Activated CD8-positive, alpha-beta memory T cell treated with anti-CD3 and anti-CD28 coated beads for 4 hours (primary cell): ENCODE measurements at regions not wholly inside any gene's neighbourhood (a gene's known extent, or its start where the extent isn't known, plus 50 kb on each side); places are given as distances from the start of the nearest gene placed in this dataset.
"Not testable (repeated sequence)": the region's sequence is repeated elsewhere in the genome, so short reads cannot be mapped to it uniquely, and the experiment has no call there.

ENCODE experiments used
- DNase-seq, 2 donors: peaks; one replicate each; pipeline ENCODE4 v3.0.0-alpha.2; 2020; ENCODE audit warnings: low read depth in 2 of 2

DNA sequence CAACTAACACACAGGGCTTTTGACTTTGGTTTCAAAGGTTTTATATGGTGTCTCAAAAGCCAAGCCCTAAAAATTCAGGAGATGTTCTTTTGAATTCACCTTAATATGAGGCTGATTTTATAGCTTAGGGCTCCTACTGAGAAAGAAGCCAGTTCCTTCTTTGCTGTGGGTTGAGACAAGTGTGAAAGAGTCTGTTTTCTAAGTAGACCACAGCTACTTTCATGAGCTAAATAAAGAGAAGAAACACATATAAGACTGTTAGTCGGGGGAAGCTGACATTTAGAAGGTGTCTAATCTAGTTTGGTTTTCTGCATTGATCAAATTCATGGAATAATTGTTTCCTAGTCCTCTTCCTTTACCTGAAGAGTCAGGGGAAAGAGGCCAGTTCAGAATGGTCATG, 332.1 kb upstream of the CELF2 start:
- no peak for DNase-seq

DNA sequence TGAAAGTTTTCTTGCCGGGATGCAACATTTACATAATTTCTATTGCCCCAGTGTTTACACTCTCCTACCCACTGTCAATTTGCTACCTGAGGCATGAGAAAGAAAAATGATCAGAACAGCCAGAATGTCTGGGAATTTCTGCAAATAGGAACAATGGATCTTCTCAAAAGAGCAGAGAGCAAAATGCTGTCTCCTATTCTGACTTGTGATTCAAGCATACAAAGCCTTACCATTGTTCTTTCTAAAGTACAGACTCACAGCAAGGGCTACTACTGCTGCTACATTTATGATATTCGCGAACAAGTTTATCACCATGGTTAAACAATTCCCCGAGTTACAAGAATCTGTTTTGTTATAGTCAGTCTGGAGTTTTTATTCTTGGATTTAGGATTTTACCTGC, 329.9 kb upstream of the CELF2 start:
- no peak for DNase-seq

DNA sequence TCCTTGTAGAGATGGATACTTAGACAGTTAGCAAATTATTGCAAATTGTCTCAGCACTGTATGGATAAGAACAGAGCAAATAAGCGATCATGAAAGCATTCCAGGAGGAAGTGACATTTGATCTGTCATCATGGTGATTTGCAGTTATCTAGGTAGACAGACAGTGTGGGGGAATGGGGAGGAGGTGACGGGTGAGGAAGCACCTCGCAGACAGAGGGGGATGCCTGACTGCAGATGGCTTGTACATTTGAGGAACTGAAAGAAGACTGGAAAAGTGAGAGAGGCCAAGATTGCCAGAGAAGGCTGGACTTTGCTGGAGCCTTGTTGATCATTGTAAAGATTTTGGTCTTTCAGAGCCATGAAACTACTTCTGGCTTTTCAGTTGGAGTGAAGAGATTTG, 318.2 kb upstream of the CELF2 start:
- no peak for DNase-seq

DNA sequence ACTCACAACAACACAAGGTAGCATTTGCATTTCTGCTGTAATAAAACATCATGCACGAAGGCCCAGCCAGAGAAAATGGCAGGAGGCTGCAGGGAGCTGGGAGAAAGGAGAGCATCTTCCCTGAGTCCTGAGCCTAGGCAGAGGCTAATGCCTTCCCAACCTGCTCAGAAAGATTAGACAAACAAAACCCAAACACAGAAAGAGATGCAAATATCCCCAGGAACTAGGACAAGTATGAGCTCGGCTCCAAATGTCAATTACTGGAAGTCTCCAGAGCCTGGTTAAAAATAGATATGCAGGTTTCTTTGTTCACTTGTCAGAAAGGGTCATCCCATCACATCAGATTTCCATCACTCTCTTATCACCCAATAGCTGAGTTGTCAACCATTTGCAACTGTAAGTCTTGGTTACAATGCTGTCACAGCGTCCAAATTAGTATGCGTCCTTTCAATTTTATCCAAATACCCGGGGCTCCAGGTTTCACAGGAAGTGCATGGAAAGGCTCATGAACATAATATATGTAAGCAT, 316.5 kb upstream of the CELF2 start:
- no peak for DNase-seq

DNA sequence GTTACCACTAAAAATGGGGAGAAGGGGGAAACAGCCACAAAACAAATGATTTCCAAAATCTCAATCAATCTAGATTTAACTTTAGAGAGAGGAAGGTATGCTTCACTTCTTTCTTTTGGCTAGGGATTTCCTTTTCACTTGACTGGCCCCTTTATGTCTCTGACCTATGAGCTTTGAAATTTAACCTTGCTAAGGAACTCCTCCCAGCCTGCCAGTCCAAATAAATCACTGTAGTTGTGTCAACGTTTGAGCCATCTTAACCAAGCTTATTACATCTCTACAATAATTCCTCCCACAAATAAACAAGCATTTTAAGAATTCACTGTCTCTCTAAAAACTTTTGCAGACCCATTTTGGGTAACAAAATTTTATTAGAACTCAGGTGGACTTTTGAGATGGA, 315.5 kb upstream of the CELF2 start:
- DNase-seq = no peak

DNA sequence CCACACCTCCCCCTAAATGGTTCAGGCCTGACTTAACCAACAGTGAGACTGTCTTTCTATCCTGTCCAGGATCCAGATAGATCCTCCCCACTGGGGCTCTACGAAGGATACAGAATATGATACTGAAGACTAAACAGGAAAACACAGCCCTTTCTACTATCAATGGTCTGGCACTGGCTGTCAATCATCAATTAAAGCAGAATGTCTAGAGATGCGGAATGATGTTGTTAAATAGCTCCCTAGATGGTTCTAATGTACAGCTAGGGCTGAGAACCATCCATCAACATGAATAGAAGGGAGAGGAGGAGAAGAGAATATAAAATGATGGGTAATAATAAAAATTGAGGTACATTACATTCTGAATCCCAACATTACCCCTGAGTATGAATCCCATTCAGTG, 314.3 kb upstream of the CELF2 start:
- no peak for DNase-seq

DNA sequence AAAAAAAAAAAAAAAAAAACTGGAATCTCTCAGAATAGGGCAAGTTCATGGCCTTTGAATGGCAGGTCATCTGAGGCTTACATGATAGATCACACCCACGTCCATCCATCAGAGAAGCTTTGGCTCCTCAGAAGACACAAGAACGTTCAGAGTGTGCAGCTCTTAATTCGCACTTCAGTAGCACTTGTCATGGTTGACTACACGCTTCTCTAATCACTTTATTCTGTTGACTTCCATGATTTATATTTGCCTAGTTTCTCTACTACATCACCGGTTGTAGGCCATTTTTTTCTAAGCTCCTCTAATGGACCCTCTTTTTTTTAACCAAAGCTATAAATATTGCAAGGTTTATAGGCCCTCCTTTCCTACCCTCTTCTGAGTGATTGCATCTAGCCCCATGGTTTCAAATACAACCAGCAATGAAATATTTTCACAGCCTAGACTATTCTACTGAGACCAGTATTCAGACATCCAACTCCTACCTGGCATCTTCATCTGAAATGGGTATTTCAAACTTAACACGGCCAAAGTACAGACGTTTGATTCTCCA, 305.4 kb upstream of the CELF2 start:
- DNase-seq = no peak

DNA sequence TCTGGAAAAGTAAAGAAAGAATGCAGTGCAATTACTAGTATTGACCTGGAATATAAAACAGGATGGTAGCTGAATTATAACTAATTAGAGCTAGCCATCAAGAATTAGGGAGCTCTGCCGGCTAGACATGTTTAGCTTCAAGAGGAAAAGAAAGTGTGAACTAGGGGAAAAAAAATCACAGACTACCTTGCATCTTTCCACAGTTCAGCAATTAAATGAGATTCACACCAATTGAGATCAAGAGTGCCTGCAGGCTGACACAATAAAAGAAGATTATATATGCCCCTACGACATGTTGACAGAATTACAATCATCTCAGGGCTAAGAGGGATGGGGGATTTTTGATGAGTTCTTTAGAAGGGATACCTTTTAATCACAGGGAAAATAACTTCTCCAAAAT, 303.3 kb upstream of the CELF2 start:
- no peak for DNase-seq

DNA sequence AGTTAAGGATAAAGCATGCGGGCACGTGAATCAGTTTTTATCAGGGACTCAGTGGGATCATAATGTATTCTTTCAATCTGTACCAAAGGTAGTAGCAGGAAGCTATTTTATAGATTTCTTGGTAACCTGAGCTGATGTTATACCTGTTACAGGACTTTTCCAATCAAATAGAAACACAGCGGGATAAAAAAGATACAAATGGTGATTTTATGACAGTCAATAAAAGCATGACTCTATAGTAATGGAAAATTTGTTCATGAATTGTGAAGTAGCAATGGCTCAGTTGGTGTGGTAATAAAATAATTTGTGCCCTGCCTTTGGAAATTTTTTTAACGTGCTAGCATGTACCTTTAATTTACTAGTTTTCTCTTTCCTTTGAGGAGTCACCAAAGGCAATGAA, 300.7 kb upstream of the CELF2 start:
- no peak for DNase-seq

DNA sequence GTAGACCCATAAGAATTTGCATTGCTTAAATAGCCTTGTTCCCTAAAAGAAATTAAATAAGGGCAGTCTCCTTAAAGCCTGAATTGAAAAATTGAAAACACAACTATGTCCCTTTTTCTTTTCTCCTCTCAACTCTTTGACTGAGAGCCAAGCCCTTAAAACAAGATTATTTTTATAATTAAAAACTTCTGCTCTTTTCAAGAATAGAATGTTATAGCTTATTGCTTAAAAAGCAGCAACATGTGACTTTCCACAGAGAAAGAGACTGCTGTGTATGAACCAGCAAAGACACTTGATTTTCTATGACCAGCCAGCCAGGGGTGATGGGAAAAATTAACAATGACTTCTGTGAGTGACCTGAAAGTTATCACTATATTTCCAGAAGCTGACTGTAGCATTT, 295.2 kb upstream of the CELF2 start:
- DNase-seq = no peak

DNA sequence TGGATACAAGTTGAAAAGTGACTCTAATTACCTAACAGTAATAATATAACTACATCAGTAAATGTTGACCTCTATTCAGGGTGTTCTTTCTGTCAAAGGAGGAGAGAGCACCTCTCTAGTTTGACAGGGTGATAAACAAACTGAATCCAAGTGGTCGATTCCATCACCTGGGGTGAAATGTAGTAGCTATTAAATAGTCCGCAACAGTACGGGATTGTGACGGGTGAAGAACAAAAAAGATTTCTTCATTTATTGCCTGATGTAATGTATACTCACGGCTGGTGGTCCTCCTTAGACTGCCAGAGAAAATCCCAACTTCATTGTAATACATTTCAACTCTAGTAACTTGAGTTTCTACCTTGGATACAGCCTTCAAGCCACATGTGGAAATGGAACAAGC, 292.5 kb upstream of the CELF2 start:
- DNase-seq = no peak

DNA sequence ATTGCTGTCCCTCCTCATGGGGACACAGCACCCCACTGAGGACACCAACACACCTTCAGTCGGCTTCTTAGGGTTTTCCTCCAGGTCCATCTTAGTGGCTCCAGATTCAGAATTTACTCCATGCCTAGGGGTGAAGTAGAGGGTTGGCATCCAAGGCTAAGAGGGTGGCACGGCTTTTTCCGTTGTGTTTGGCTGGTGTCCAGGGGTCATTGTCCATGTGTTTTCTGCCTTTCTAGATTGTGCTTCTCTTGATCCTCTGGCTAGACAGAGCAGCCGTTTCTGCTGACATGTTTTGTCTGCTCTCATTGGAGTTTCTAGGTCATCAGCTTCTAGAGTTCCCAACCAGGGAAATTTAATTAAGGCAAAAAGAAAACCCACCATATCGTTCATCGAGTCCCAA, 291.6 kb upstream of the CELF2 start:
- DNase-seq = no peak

DNA sequence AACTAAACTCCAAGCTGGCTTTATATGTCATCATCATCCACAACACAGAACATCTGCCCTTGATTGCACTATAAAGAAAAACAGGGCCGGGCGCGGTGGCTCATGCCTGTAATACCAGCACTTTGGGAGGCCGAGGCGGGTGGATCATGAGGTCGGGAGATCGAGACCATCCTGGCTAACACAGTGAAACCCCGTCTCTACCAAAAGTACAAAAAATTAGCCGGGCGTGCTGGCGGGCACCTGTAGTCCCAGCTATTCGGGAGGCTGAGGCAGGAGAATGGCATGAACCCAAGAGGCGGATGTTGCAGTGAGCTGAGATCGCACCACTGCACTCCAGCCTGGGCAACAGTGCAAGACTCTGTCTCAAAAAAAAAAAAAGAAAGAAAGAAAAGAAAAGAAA, 290.3 kb upstream of the CELF2 start:
- DNase-seq = not testable (repeated sequence)

DNA sequence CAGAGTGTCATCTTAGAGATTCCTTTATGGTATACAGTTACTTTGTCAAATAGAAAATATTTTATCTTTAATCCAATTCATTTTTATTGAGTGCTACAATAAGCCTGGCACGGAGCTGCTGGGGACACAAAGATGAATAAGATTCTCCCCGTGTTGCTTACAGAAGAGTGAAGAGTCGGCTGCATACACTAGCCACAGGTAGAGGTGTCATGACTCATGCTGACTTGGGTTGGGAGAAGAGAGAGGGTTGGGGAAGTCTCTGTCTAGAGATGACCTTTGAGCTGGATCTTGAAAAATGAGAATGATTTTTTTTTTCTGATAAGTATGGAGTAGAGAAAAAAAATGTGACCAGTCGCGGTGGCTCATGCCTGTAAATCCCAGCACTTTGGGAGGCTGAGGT, 289.9 kb upstream of the CELF2 start:
- no peak for DNase-seq

DNA sequence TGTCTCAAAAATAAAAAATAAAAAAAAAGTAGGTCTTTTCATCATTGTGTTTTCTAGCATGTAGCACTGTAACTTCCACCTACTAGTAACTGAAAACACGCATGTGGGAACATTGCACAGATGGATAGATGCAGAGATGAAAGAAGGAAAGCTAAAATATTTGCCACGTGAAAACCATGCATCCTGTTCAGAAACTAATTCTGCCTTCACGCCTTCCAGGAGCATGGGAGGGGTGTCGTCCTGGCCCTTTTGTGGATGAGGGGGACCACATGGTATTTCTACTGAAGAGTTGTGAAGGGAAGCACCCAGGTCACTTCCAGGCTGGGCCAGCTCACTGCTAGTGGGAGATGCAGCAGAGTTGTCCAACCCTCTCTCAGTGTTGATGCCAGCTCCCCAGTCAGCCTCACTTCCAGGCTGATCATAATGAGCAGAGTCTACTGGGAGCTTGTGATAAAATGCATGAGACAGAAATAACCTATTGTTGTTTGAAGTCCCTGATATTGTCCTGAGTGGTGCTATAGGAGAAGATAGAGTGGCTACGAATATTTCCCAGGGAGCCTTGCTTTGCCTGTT, 287.1 kb upstream of the CELF2 start:
- no peak for DNase-seq

DNA sequence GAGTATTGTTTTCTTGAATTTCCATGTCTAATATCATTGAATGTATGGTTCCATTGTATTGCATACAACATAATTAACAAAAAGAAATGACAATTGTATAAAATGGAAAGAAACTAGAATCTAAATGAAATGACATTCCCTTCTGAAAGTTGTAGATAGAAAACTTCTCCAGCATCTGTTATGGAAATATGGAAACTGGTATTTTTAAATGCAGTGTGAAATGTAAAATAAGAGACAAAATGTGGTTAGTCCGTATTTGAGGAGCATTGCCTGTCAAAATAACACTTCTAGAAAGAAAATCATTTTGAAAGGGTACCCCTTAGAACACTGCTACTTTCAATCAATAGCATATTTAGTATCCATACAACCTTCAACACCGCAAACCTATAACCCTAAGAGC, 286.3 kb upstream of the CELF2 start:
- no peak for DNase-seq

DNA sequence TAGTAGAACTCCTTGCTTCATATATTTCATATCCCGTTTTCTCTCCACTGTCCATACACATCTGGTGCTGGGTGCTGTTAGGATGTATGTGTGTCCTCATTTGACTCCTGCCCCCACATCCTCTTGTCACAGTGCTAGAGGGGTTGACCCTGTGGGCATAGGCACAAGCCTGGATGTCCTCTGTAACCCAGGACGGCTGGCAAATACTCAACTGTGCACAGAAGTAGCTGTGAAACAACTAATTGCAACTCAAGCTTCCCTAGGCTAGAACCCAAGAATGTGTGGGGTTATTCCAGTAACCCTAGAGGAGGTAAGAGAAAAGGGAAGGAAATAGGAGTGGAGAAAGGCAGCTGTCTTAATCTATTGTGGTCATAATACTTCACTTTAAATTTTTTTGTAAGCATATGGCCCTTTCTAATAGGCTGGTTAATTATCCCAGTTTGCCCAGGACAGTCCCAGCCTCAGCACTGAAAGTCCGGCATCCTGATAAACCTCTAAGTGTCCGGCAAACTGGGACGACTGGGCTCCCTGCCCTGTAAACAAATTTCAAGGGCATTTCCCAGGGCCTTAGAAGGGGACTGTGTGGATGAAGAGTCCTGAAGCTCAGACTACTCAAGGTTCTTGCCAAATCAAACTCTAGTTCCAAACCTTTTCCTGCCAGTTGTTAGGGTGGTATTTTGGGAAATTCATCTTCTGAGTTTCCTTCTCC, 283.2 kb upstream of the CELF2 start:
- no peak for DNase-seq

DNA sequence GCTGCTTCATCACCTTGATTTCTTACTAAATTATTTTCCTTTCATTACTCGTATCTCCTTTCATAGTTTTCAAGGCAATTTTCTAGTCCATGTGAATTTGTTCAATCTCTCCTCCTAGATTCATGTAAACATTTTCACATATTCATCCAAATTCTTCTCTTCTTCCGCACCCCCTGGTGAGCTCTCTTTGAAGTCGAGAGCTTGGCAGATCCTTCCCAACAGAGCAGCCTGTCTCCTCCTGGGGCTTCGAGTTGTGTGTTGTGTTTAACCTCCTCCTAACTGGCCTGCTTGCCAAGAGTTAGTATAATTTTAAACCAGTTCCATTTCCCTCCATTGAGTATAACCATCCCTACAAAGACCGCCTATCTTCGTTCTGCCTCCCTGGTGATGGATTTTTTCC, 272.4 kb upstream of the CELF2 start:
- DNase-seq = no peak

DNA sequence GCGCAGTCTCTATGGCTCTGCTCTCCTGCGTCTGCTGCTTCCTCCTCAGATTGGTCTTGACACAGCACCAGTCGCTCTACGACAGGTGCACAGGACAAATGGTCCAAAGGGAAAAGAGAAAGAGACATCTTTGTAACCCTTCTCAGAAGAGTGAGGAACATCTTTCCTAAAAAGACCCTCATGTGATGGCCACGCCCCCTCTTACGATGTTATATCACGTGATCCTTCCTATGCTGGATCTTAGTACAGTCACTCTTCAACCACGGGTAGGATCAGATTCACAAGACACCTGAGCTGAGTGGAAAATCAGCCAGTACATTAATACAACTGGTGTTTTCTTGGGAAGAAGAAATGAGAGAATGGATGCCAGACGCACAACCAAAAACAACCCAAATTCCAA, 262.2 kb upstream of the CELF2 start:
- no peak for DNase-seq

DNA sequence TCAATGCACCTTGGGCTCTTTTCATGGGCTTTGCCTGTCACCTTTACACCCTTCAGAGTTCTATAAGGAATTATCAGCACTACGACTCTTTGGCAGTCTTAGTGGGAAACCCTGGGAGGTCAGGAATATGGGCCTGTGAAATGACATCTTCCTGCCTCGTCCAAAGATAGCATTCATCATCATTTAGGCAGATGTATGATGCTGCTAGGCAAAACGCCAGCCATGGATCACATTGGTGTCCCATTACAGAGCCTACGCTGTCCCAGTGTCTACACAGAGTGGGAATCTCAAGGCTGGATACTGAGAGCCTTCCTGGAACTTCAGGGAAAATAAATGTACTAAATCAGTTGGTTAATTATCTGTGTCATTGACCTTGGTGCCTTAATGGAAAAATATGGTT, 259.4 kb upstream of the CELF2 start:
- no peak for DNase-seq

DNA sequence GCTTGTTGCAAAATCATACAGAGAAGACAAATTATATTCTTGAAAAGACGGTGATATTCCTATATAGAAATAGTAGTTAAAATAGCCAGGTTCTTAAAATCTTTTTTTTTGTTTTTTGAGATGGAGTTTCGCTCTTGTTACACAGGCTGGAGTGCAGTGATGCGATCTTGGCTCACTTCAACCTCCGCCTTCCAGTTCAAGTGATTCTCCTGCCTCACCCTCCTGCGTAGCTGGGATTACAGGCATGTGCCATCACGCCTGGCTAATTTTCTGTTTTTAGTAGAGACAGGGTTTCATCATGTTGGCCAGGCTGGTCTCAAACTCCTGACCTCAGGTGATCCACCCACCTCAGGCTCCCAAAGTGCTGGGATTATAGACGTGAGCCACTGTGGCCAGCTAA, 257.9 kb upstream of the CELF2 start:
- not testable (repeated sequence) for DNase-seq

DNA sequence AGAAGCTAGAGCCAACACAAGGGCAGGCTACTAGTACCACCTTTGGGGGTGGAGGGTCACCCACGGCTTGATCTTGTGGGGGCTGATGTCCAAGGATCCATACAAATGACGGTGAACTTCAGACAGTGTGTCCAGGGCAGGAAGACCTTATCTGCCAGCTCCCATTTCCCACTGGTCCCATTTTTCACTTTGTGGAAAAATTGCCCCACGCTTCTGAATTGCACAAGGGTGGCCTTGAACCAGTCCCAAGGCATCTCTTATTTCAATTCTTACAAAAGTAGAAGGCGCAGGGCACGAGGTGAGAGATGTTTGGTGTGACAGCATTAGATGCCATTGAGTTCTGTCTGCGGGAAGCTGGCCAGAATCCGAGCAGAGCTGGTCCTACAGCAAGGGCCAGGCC, 252.7 kb upstream of the CELF2 start:
- DNase-seq = no peak

DNA sequence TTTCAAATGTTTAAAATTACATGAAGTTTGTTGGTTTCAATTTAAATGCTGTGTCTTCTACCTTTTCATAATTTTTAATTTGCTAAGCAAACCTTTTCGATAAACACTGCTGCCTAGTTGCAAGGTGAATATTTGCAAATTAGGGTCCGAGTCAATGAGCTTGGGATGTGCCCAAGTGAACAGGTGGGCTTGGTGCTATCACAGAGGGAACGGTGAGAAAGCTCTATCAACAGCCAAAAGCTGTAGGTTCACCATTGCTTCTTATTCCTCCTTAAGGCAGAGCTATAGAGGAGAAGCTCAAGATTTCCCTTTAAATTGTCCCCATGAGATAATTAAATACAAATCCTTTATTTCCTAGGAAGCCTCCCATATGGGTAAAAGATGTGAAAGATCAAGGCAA, 245.3 kb upstream of the CELF2 start:
- DNase-seq = no peak
